HEK293 (cell line): ENCODE measurements at regions not wholly inside any gene's neighbourhood (a gene's known extent, or its start where the extent isn't known, plus 50 kb on each side); places are given as distances from the start of the nearest gene placed in this dataset.
"Not testable (repeated sequence)": the region's sequence is repeated elsewhere in the genome, so short reads cannot be mapped to it uniquely, and the experiment has no call there.

ENCODE experiments used
- CTCF ChIA-PET: fragments of 350-600 bp; formaldehyde crosslinking; extraction: SDS; loops from one replicate; lab custom pipeline; 2021; ENCODE audit warnings: antibody characterized with exemption; lab: Yijun Ruan, JAX
- POLR2A ChIA-PET: fragments of 300-600 bp; formaldehyde crosslinking; extraction: SDS; loops from one replicate; lab custom pipeline; 2020; ENCODE audit warnings: antibody characterized with exemption, inconsistent platforms; lab: Yijun Ruan, JAX
- H3K27ac ChIP-seq: fragments of 200-500 bp; sonication (Bioruptor generic); 2 replicates; pipeline ENCODE4 v1.5.1; 2014; ENCODE audit warnings: low read depth, low read length, control low read depth, inconsistent platforms; ENCODE audit errors: extremely low read depth
- H3K36me3 ChIP-seq, 2 experiments: fragments of 200-500 bp in 1 of 2; sonication (Bioruptor generic) in 1 of 2; 1 replicate in 1 of 2; 2 replicates in 1 of 2; pipeline ENCODE4 v1.5.1; 2014 to 2017; ENCODE audit warnings: inconsistent platforms in 2 of 2, low read length in 2 of 2; ENCODE audit not compliant: control insufficient read depth in 2 of 2, insufficient read depth in 1 of 2
- H3K4me1 ChIP-seq: fragments of 200-500 bp; sonication (Bioruptor generic); 2 replicates; pipeline ENCODE4 v1.5.1; 2014; ENCODE audit warnings: mild to moderate bottlenecking, low read length, inconsistent platforms; ENCODE audit not compliant: control insufficient read depth, insufficient read depth
- H3K4me3 ChIP-seq: 2 replicates; pipeline ENCODE4 v1.5.1; 2011; ENCODE audit warnings: low read depth, mild to moderate bottlenecking, control low read depth, low read length, moderate library complexity
- H3K9me3 ChIP-seq: fragments of 200-500 bp; sonication (Bioruptor generic); 2 replicates; pipeline ENCODE4 v1.5.1; 2014; ENCODE audit warnings: low read depth, low read length, inconsistent platforms; ENCODE audit not compliant: control insufficient read depth, insufficient read depth
- KLF16 ChIP-seq: fragments of 450-650 bp; formaldehyde crosslinking; IDR thresholded peaks from 2 replicates; pipeline ENCODE4 v1.5.1; 2017; ENCODE audit warnings: missing biosample characterization, missing genetic modification characterization
- KLF9 ChIP-seq: fragments of 450-650 bp; formaldehyde crosslinking; IDR thresholded peaks from 2 replicates; pipeline ENCODE4 v1.5.1; 2016; ENCODE audit warnings: missing biosample characterization, missing genetic modification characterization, low read depth
- MYNN ChIP-seq: fragments of 450-650 bp; formaldehyde crosslinking; IDR thresholded peaks from 2 replicates; pipeline ENCODE4 v1.5.1; 2016; ENCODE audit warnings: missing biosample characterization, missing genetic modification characterization, borderline replicate concordance
- PRDM1 ChIP-seq: fragments of 450-650 bp; formaldehyde crosslinking; IDR thresholded peaks from 2 replicates; pipeline ENCODE4; 2016; ENCODE audit warnings: missing biosample characterization, missing genetic modification characterization
- SCRT1 ChIP-seq: fragments of 450-650 bp; formaldehyde crosslinking; IDR thresholded peaks from 2 replicates; pipeline ENCODE4 v1.5.1; 2016; ENCODE audit warnings: missing biosample characterization, missing genetic modification characterization, borderline replicate concordance
- ZBTB11 ChIP-seq: fragments of 450-650 bp; formaldehyde crosslinking; conservative IDR thresholded peaks from 2 replicates; pipeline ENCODE4 v1.5.1; 2016; ENCODE audit warnings: low read depth, missing biosample characterization, missing genetic modification characterization
- ZBTB20 ChIP-seq: fragments of 450-650 bp; formaldehyde crosslinking; IDR thresholded peaks from 2 replicates; pipeline ENCODE4 v1.5.1; 2016; ENCODE audit warnings: missing biosample characterization, missing genetic modification characterization
- ZBTB7A ChIP-seq: fragments of 450-650 bp; formaldehyde crosslinking; IDR thresholded peaks from 2 replicates; pipeline ENCODE4 v1.5.1; 2016; ENCODE audit warnings: low read depth, missing biosample characterization, missing genetic modification characterization
- ZBTB8A ChIP-seq: fragments of 450-650 bp; formaldehyde crosslinking; IDR thresholded peaks from 2 replicates; pipeline ENCODE4 v1.5.1; 2016; ENCODE audit warnings: missing biosample characterization, missing genetic modification characterization
- ZNF16 ChIP-seq: fragments of 450-650 bp; formaldehyde crosslinking; IDR thresholded peaks from 2 replicates; pipeline ENCODE4 v1.5.1; 2016; ENCODE audit warnings: low read depth, missing biosample characterization, missing genetic modification characterization
- ZNF211 ChIP-seq: fragments of 450-650 bp; formaldehyde crosslinking; IDR thresholded peaks from 2 replicates; pipeline ENCODE4 v1.5.1; 2016; ENCODE audit warnings: low read depth, missing biosample characterization, missing genetic modification characterization
- ZNF23 ChIP-seq: fragments of 450-650 bp; formaldehyde crosslinking; IDR thresholded peaks from 2 replicates; pipeline ENCODE4 v1.5.1; 2016; ENCODE audit warnings: missing biosample characterization, missing genetic modification characterization, borderline replicate concordance
- ZNF324 ChIP-seq: fragments of 450-650 bp; formaldehyde crosslinking; IDR thresholded peaks from 2 replicates; pipeline ENCODE4 v1.5.1; 2016; ENCODE audit warnings: missing biosample characterization, missing genetic modification characterization
- ZNF37A ChIP-seq: fragments of 450-650 bp; IDR thresholded peaks from 2 replicates; pipeline ENCODE4 v1.5.1; 2018; ENCODE audit warnings: missing biosample characterization, missing genetic modification characterization
- ZNF394 ChIP-seq: fragments of 450-650 bp; formaldehyde crosslinking; IDR thresholded peaks from 2 replicates; pipeline ENCODE4 v1.5.1; 2016; ENCODE audit warnings: missing biosample characterization, missing genetic modification characterization, mild to moderate bottlenecking, moderate library complexity, borderline replicate concordance
- ZNF416 ChIP-seq: fragments of 450-650 bp; formaldehyde crosslinking; IDR thresholded peaks from 2 replicates; pipeline ENCODE4 v1.5.1; 2016; ENCODE audit warnings: missing biosample characterization, missing genetic modification characterization
- ZNF426 ChIP-seq: fragments of 450-650 bp; formaldehyde crosslinking; IDR thresholded peaks from 2 replicates; pipeline ENCODE4 v1.5.1; 2017; ENCODE audit warnings: missing biosample characterization, missing genetic modification characterization, mild to moderate bottlenecking, inconsistent platforms, moderate library complexity
- ZNF529 ChIP-seq: fragments of 450-650 bp; formaldehyde crosslinking; IDR thresholded peaks from 2 replicates; pipeline ENCODE4 v1.5.1; 2017; ENCODE audit warnings: missing genetic modification characterization, missing biosample characterization; ENCODE audit not compliant: insufficient replicate concordance
- ZNF561 ChIP-seq: fragments of 450-650 bp; IDR thresholded peaks from 2 replicates; pipeline ENCODE4 v1.5.1; 2018; ENCODE audit warnings: missing biosample characterization, missing genetic modification characterization, borderline replicate concordance
- ZNF624 ChIP-seq: fragments of 450-650 bp; formaldehyde crosslinking; IDR thresholded peaks from 2 replicates; pipeline ENCODE4 v1.5.1; 2017; ENCODE audit warnings: missing biosample characterization, missing genetic modification characterization
- ZNF626 ChIP-seq: fragments of 450-650 bp; sonication (Bioruptor Pico); formaldehyde crosslinking; IDR thresholded peaks from 2 replicates; pipeline ENCODE4 v1.5.1; 2018; ENCODE audit warnings: missing biosample characterization, missing genetic modification characterization, inconsistent platforms
- ZNF747 ChIP-seq: fragments of 450-650 bp; formaldehyde crosslinking; IDR thresholded peaks from 2 replicates; pipeline ENCODE4 v1.5.1; 2016; ENCODE audit warnings: missing biosample characterization, missing genetic modification characterization
- ZNF76 ChIP-seq: fragments of 450-650 bp; formaldehyde crosslinking; IDR thresholded peaks from 2 replicates; pipeline ENCODE4; 2016; ENCODE audit warnings: low read depth, missing biosample characterization, missing genetic modification characterization, borderline replicate concordance
- ZNF837 ChIP-seq: fragments of 450-650 bp; formaldehyde crosslinking; IDR thresholded peaks from 2 replicates; pipeline ENCODE4 v1.5.1; 2016; ENCODE audit warnings: missing biosample characterization, missing genetic modification characterization

- no peak for TF ChIP-seq ZNF416
- no peak for TF ChIP-seq ZBTB8A (tag by site-specific recombination)
- no peak for TF ChIP-seq ZBTB20 (tag by site-specific recombination)
- TF ChIP-seq ZNF626 (tag by site-specific recombination), result no peak
- no peak for TF ChIP-seq ZNF561
- no peak for TF ChIP-seq ZNF16
- TF ChIP-seq ZNF529 (tag by site-specific recombination), result no peak
- TF ChIP-seq, all 188 proteins: peak for 0
Measured at GRCh38 chr1:147071142-147071541, 101.1 kb downstream of the PRKAB2 start (continued).

- Histone ChIP-seq H3K4me3 (no peak overlapping the region), H3K4me1 (no peaks in the 10 kb centered on the region), H3K27ac (no peak overlapping the region), H3K36me3 (no peaks in the 10 kb centered on the region), H3K9me3 (no peaks in the 10 kb centered on the region)
- TF ChIP-seq ZNF426 (no peak), KLF9 (tag by site-specific recombination) (no peak)
- ChIA-PET CTCF (interaction anchor here (0.7 kb wide), 1 partner anchor 604 kb away, joined by 4 read pairs; no protein-coding TSS in a partner anchor), POLR2A (no interaction called here)
Measured at GRCh38 chr1:147062956-147063355, 109.3 kb downstream of the PRKAB2 start.

- CTCF ChIA-PET, H3K4me1 ChIP-seq, H3K4me3 ChIP-seq, POLR2A ChIA-PET, H3K27ac ChIP-seq, H3K36me3 ChIP-seq, H3K9me3 ChIP-seq: not testable (repeated sequence)
Measured at GRCh38 chr1:147061880-147062279, 110.4 kb downstream of the PRKAB2 start.

- POLR2A ChIA-PET, result no interaction called here
- no peaks in the 10 kb centered on the region for H3K36me3 ChIP-seq
- TF ChIP-seq ZNF76 (tag by site-specific recombination) (no peak), KLF16 (tag by site-specific recombination) (no peak), ZBTB11 (no peak), ZNF211 (tag by site-specific recombination) (no peak), ZNF624 (tag by site-specific recombination) (no peak), ZBTB7A (tag by site-specific recombination) (no peak), SCRT1 (no peak), PRDM1 (tag by site-specific recombination) (no peak), ZNF747 (tag by site-specific recombination) (no peak), ZNF23 (tag by site-specific recombination) (no peak), ZNF37A (tag by site-specific recombination) (no peak), MYNN (tag by site-specific recombination) (no peak), ZNF416 (no peak), ZNF394 (tag by site-specific recombination) (no peak), ZNF324 (tag by site-specific recombination) (no peak), ZNF837 (tag by site-specific recombination) (no peak)
- no peaks in the 10 kb centered on the region for H3K9me3 ChIP-seq
- no peak overlapping the region for H3K27ac ChIP-seq
- no peaks in the 10 kb centered on the region for H3K4me1 ChIP-seq
- H3K4me3 ChIP-seq, result no peak overlapping the region
- CTCF ChIA-PET, result no interaction called here
Measured at GRCh38 chr1:147053269-147053668, 115.1 kb downstream of the NBPF12 start.
